Right atrium auricular region (tissue), 2 donors: ENCODE measurements at regions not wholly inside any gene's neighbourhood (a gene's known extent, or its start where the extent isn't known, plus 50 kb on each side); places are given as distances from the start of the nearest gene placed in this dataset.

Experiments used
- DNase-seq: peaks from one replicate; pipeline ENCODE4 v3.0.0-alpha.2; 2019; ENCODE audit warnings: low spot score
- H3K27ac ChIP-seq, 2 donors: fragments of 200-600 bp; sonication (generic); 1 replicate in 1 of 2; 2 replicates in 1 of 2; pipeline ENCODE4 v1.5.1; 2016 to 2019
- H3K27me3 ChIP-seq, 2 donors: fragments of 200-600 bp; sonication (generic); one replicate each; pipeline versions ENCODE4 v1.5.1 to v1.6.0; 2017 to 2019
- H3K36me3 ChIP-seq: fragments of 200-600 bp; sonication (generic); one replicate; pipeline ENCODE4 v1.5.1; 2016
- H3K4me1 ChIP-seq, 2 donors: fragments of 200-600 bp; sonication (generic); one replicate each; pipeline versions ENCODE4 v1.5.1 to v1.6.0; 2017 to 2019
- H3K4me3 ChIP-seq, 2 donors: fragments of 200-600 bp; sonication (generic); 1 replicate in 1 of 2; 2 replicates in 1 of 2; pipeline ENCODE4 v1.5.1; 2017 to 2019; ENCODE audit warnings: mild to moderate bottlenecking in 1 of 2, moderate library complexity in 1 of 2
- H3K9me3 ChIP-seq, 2 donors: fragments of 200-600 bp; sonication (generic); one replicate each; pipeline ENCODE4 v1.5.1; 2019
- CTCF ChIP-seq, 2 donors: fragments of 200-600 bp; sonication (generic); IDR thresholded peaks; one replicate each; pipeline ENCODE4 v1.5.1; 2019; ENCODE audit warnings: antibody characterized with exemption in 2 of 2

- DNase-seq, result no peak
- H3K27ac ChIP-seq, result no peak overlapping the region
- H3K9me3 ChIP-seq, result no peaks in the 10 kb centered on the region
- H3K27me3 ChIP-seq, result no peaks in the 10 kb centered on the region
- no peaks in the 10 kb centered on the region for H3K4me1 ChIP-seq
- H3K36me3 ChIP-seq, result no peaks in the 10 kb centered on the region
- TF ChIP-seq CTCF (IDR thresholded peaks at IDR 0.05), result no peak
- no peak overlapping the region for H3K4me3 ChIP-seq
Observed at GRCh38 chr16:18048853-18049546, 287.5 kb downstream of the NPIPA8 start.

GRCh38 chr16:18047761-18048160, 288.8 kb downstream of the NPIPA8 start:
- Histone ChIP-seq H3K27me3 (no peaks in the 10 kb centered on the region), H3K9me3 (no peaks in the 10 kb centered on the region), H3K36me3 (no peaks in the 10 kb centered on the region), H3K4me1 (no peaks in the 10 kb centered on the region), H3K27ac (no peak overlapping the region), H3K4me3 (no peak overlapping the region)
- no peak for DNase-seq
- no peak for TF ChIP-seq CTCF (IDR thresholded peaks at IDR 0.05)

GRCh38 chr16:18045356-18045755, 291.2 kb downstream of the NPIPA8 start:
- Histone ChIP-seq H3K27me3 (no peaks in the 10 kb centered on the region), H3K9me3 (no peaks in the 10 kb centered on the region), H3K36me3 (no peaks in the 10 kb centered on the region), H3K4me3 (no peak overlapping the region), H3K4me1 (no peaks in the 10 kb centered on the region), H3K27ac (no peak overlapping the region)
- no peak for TF ChIP-seq CTCF (IDR thresholded peaks at IDR 0.05)
- DNase-seq, result no peak

- no peak overlapping the region for H3K4me3 ChIP-seq
- no peaks in the 10 kb centered on the region for H3K9me3 ChIP-seq
- no peaks in the 10 kb centered on the region for H3K36me3 ChIP-seq
- H3K4me1 ChIP-seq, result no peaks in the 10 kb centered on the region
- H3K27me3 ChIP-seq, result no peaks in the 10 kb centered on the region
- DNase-seq, result no peak
- no peak overlapping the region for H3K27ac ChIP-seq
- no peak for TF ChIP-seq CTCF (IDR thresholded peaks at IDR 0.05)
Observed at GRCh38 chr16:18041864-18042834, 294.4 kb downstream of the NPIPA8 start.

- no peak overlapping the region for H3K27ac ChIP-seq
- no peaks in the 10 kb centered on the region for H3K36me3 ChIP-seq
- no peaks in the 10 kb centered on the region for H3K4me1 ChIP-seq
- no peaks in the 10 kb centered on the region for H3K9me3 ChIP-seq
- DNase-seq, result no peak
- TF ChIP-seq CTCF (IDR thresholded peaks at IDR 0.05), result no peak
- H3K4me3 ChIP-seq, result no peak overlapping the region
- no peaks in the 10 kb centered on the region for H3K27me3 ChIP-seq
Observed at GRCh38 chr16:18039931-18040330, 296.6 kb downstream of the NPIPA8 start.
